Lower leg skin (tissue), 3 donors: ENCODE measurements at regions not wholly inside any gene's neighbourhood (a gene's known extent, or its start where the extent isn't known, plus 50 kb on each side); places are given as distances from the start of the nearest gene placed in this dataset.
"Not testable (repeated sequence)": the region's sequence is repeated elsewhere in the genome, so short reads cannot be mapped to it uniquely, and the experiment has no call there.

Source experiments
- CTCF ChIP-seq, 3 donors: fragments of 450-650 bp; IDR thresholded peaks; one replicate each; pipeline ENCODE4 v1.5.1; 2016; ENCODE audit warnings: antibody characterized with exemption in 3 of 3, mild to moderate bottlenecking in 3 of 3, moderate library complexity in 2 of 3
- POLR2A ChIP-seq, 2 donors: fragments of 450-650 bp; IDR thresholded peaks; one replicate each; pipeline ENCODE4 v1.6.1; 2016 to 2017; ENCODE audit warnings: antibody characterized with exemption in 2 of 2, mild to moderate bottlenecking in 1 of 2, moderate library complexity in 1 of 2

- TF ChIP-seq CTCF, POLR2A (IDR thresholded peaks at IDR 0.05): not testable (repeated sequence)
Measured at GRCh38 chr13:90514712-90515111, 832.8 kb upstream of the MIR17HG start.
